ENCODE measurements at regions not wholly inside any gene's neighbourhood (a gene's known extent, or its start where the extent isn't known, plus 50 kb on each side); places are given as distances from the start of the nearest gene placed in this dataset.

DNA sequence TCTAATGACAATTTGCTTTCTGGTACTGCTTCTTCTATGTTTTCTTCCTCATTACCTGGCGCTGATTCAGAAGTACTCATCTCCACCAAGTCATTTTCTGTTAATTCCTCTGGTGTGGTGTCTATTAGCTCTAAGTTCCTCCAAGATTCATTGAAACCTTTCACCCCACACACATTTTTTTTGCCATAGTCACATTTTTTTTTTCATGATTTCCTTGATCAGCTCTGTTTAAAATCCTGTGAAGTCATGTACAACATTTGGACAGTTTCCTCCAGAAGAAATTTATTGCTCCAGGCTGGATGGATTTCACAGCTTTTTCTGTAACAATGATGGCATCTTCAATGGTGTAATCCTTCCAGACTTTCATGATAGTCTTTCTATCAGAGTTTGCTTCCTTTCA is 243.2 kb upstream of the VEPH1 start:
- in situ Hi-C loops (cut with HindIII; ENCODE audit: low pct_ligation_motif_present, low sequenced_read_pairs), result no loop called here
- no peak for DNase-seq
- Histone ChIP-seq H3K27me3 (replicated peaks) (no peaks in the 10 kb centered on the region), H3K4me3 (ENCODE audit: low read depth, low read length) (no peak overlapping the region), H3K36me3 (replicated peaks) (no peaks in the 10 kb centered on the region), H3K27ac (no peak overlapping the region)
- TF ChIP-seq, protein P1, sequence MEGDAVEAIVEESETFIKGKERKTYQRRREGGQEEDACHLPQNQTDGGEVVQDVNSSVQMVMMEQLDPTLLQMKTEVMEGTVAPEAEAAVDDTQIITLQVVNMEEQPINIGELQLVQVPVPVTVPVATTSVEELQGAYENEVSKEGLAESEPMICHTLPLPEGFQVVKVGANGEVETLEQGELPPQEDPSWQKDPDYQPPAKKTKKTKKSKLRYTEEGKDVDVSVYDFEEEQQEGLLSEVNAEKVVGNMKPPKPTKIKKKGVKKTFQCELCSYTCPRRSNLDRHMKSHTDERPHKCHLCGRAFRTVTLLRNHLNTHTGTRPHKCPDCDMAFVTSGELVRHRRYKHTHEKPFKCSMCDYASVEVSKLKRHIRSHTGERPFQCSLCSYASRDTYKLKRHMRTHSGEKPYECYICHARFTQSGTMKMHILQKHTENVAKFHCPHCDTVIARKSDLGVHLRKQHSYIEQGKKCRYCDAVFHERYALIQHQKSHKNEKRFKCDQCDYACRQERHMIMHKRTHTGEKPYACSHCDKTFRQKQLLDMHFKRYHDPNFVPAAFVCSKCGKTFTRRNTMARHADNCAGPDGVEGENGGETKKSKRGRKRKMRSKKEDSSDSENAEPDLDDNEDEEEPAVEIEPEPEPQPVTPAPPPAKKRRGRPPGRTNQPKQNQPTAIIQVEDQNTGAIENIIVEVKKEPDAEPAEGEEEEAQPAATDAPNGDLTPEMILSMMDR (IDR thresholded peaks at IDR 0.05; ENCODE audit: low read depth, low read length, missing control alignments), result no peak

DNA sequence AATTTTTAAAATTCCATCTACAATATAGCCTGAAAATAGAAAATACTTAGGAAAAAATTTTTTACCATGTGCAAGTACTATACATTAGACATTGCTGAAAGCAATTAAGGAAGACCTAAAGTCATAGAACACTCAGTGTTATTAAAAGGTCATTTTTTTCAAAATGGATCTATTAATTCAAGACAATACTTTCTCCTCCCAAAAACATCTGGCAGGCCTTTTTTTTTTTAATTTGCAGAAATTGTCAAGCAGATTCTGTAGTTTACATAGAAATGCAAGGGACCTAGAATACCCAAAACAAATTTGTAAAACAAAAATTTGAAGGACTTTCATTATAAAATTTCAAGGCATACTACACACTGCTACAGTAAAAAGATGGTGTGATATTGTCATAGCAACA is 238.4 kb upstream of the VEPH1 start:
- Histone ChIP-seq H3K27me3 (replicated peaks) (no peaks in the 10 kb centered on the region), H3K36me3 (replicated peaks) (no peaks in the 10 kb centered on the region), H3K27ac (no peak overlapping the region), H3K4me3 (ENCODE audit: low read depth, low read length) (no peak overlapping the region)
- TF ChIP-seq, protein P1 (IDR thresholded peaks at IDR 0.05; ENCODE audit: low read depth, low read length, missing control alignments), result no peak
- DNase-seq, result no peak
- in situ Hi-C loops (cut with HindIII; ENCODE audit: low pct_ligation_motif_present, low sequenced_read_pairs), result no loop called here

DNA sequence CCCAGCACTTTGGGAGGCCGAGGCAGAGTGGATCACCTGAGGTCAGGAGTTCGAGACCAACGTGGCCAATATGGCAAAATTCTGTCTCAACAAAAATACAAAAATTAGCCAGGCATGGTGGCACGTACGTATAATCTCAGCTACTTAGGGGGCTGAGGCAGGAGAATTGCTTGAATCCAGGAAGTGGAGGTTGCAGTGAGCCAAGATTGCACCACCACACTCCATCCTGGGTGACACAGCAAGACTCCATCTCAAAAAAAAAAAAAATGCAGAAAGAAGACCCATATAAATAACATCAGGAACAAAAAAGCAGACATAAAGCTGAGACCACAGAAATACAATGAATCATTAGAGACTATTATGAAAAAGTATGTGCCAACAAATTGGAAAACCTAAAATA is 235.2 kb upstream of the VEPH1 start:
- Histone ChIP-seq H3K4me3 (ENCODE audit: low read depth, low read length) (no peak overlapping the region), H3K36me3 (replicated peaks) (no peaks in the 10 kb centered on the region), H3K27me3 (replicated peaks) (no peaks in the 10 kb centered on the region), H3K27ac (no peak overlapping the region)
- DNase-seq, result no peak
- TF ChIP-seq, protein P1 (IDR thresholded peaks at IDR 0.05; ENCODE audit: low read depth, low read length, missing control alignments), result no peak
- in situ Hi-C loops (cut with HindIII; ENCODE audit: low pct_ligation_motif_present, low sequenced_read_pairs), result no loop called here

DNA sequence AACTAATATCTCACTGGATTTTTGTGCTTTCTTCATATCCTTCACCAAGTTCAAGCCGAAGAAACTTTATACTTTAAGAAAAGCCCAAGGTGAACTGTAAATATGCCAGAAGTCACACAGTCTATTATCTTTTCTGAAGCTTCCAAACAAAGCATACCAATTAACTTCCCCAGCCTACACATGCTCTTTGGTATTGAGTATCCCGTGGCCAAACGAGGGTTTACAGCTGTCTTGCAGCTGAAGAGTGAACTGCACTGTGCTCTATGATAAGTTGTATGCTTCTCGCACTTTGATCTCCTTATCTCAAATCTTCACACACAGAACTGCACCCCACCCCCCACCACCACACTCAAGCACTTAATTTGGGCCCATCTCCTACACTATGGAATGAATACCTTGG is 215.6 kb upstream of the VEPH1 start:
- Histone ChIP-seq H3K27ac (no peak overlapping the region), H3K36me3 (replicated peaks) (no peaks in the 10 kb centered on the region), H3K4me3 (ENCODE audit: low read depth, low read length) (no peak overlapping the region), H3K27me3 (replicated peaks) (no peaks in the 10 kb centered on the region)
- DNase-seq, result no peak
- in situ Hi-C loops (cut with HindIII; ENCODE audit: low pct_ligation_motif_present, low sequenced_read_pairs), result no loop called here
- TF ChIP-seq, protein P1 (IDR thresholded peaks at IDR 0.05; ENCODE audit: low read depth, low read length, missing control alignments), result no peak

DNA sequence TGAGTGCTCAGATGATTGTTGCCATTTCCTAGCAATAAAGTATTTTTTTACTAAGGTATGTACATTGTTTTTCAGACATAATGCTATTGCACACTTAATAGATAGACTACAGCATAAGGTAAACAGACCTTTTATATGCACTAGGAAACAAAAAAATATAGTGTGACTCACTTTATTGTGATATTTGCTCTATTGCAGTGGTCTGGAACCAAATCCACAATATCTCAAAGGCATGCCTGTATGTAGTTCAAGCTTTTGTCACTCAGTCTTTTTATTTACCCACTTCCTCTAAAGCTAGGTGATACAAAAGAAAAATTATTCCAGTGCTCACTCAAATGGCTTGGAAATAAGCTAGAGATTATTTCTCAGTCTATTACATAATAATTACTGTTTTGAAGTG is 209.9 kb upstream of the VEPH1 start:
- H3K27ac ChIP-seq, result no peak overlapping the region
- H3K36me3 ChIP-seq (replicated peaks), result no peaks in the 10 kb centered on the region
- no peaks in the 10 kb centered on the region for H3K27me3 ChIP-seq (replicated peaks)
- in situ Hi-C loops (cut with HindIII; ENCODE audit: low pct_ligation_motif_present, low sequenced_read_pairs), result no loop called here
- TF ChIP-seq, protein P1 (IDR thresholded peaks at IDR 0.05; ENCODE audit: low read depth, low read length, missing control alignments), result no peak
- DNase-seq, result no peak
- no peak overlapping the region for H3K4me3 ChIP-seq (ENCODE audit: low read depth, low read length)

DNA sequence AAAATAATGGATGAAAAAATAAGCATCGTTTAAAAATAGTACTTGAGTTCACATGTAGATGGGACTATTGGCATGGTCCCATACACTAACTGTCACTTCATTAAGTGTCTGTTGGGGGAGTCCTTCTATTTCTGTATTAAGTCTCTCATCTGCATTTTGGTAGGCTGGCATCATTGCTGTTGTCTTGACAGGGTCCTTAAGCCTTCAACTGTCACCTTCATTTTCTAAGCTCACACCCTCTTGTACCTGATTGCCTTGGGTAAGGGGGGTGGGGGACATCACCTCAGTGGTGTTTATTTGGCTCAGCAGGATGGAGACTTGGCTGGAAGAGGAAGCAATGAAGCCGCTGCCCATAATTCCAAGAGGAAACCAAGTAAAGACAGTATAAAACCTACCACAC is 202.0 kb upstream of the VEPH1 start:
- no peak overlapping the region for H3K4me3 ChIP-seq (ENCODE audit: low read depth, low read length)
- no peaks in the 10 kb centered on the region for H3K36me3 ChIP-seq (replicated peaks)
- in situ Hi-C loops (cut with HindIII; ENCODE audit: low pct_ligation_motif_present, low sequenced_read_pairs), result no loop called here
- TF ChIP-seq, protein P1 (IDR thresholded peaks at IDR 0.05; ENCODE audit: low read depth, low read length, missing control alignments), result no peak
- no peaks in the 10 kb centered on the region for H3K27me3 ChIP-seq (replicated peaks)
- DNase-seq, result no peak
- no peak overlapping the region for H3K27ac ChIP-seq
